B cell (primary cell): ENCODE measurements at regions not wholly inside any gene's neighbourhood (a gene's known extent, or its start where the extent isn't known, plus 50 kb on each side); places are given as distances from the start of the nearest gene placed in this dataset.

Source experiments
- ATAC-seq: fragments of 200-7000 bp; cut with Tn5 transposase; one replicate; pipeline ENCODE4 v1.10.0; 2021; ENCODE audit warnings: low read depth, mild to moderate bottlenecking, moderate number of reproducible peaks, moderate library complexity
- CTCF ChIA-PET: fragments of 350-600 bp; sonication (Branson Sonifier 250); formaldehyde crosslinking; loops from one replicate; lab custom pipeline; 2021; ENCODE audit warnings: antibody characterized with exemption, inconsistent platforms; lab: Charles Lee
- POLR2A ChIA-PET: fragments of 350-600 bp; sonication (Branson Sonifier 250); formaldehyde crosslinking; loops from one replicate; lab custom pipeline; 2021; ENCODE audit warnings: antibody characterized with exemption; lab: Charles Lee
- DNase-seq: peaks from one replicate; pipeline ENCODE4 v3.0.0; 2013
- H2AFZ ChIP-seq: 2 replicates; pipeline ENCODE4 v1.6.1; 2012; ENCODE audit warnings: mild to moderate bottlenecking, low read depth, low read length; ENCODE audit not compliant: insufficient read depth, poor library complexity, severe bottlenecking
- H3K27ac ChIP-seq, 2 donors: 1 replicate in 1 of 2; 2 replicates in 1 of 2; pipeline ENCODE4 v1.5.1; 2012 to 2013; ENCODE audit warnings: low read length in 2 of 2, mild to moderate bottlenecking in 2 of 2, moderate library complexity in 1 of 2
- H3K27me3 ChIP-seq, 4 experiments: fragments of 200-600 bp in 1 of 4; sonication (generic) in 1 of 4; replicated peaks in 1 of 4; 1 replicate in 2 of 4; 2 replicates in 2 of 4; pipeline versions ENCODE4 v1.6.1 to v1.7.0; 2013 to 2016; ENCODE audit warnings: low read length in 3 of 4, mild to moderate bottlenecking in 2 of 4, mixed read lengths in 1 of 4, moderate library complexity in 1 of 4; ENCODE audit not compliant: insufficient read depth in 4 of 4, control insufficient read depth in 3 of 4; ENCODE audit errors: control extremely low read depth in 1 of 4
- H3K36me3 ChIP-seq, 2 experiments: replicated peaks in 1 of 2; 1 replicate in 1 of 2; 2 replicates in 1 of 2; pipeline versions ENCODE4 v1.6.1 to v1.7.1; 2013; ENCODE audit warnings: low read length in 1 of 2; ENCODE audit not compliant: insufficient read depth in 2 of 2, control insufficient read depth in 1 of 2; ENCODE audit errors: control extremely low read depth in 1 of 2, extremely low read depth in 1 of 2
- H3K4me1 ChIP-seq, 2 donors: fragments of 200-600 bp in 1 of 2; sonication (generic) in 1 of 2; 1 replicate in 1 of 2; 2 replicates in 1 of 2; pipeline versions ENCODE4 v1.5.1 to v1.6.1; 2013 to 2017; ENCODE audit warnings: low read length in 2 of 2; ENCODE audit not compliant: control insufficient read depth in 2 of 2, insufficient read depth in 2 of 2
- H3K4me2 ChIP-seq: replicated peaks from 2 replicates; pipeline ENCODE3; 2012; ENCODE audit warnings: mild to moderate bottlenecking, low read depth, low read length; ENCODE audit not compliant: poor library complexity, severe bottlenecking
- H3K4me3 ChIP-seq, 5 experiments: fragments of 200-600 bp in 1 of 5; sonication (generic) in 1 of 5; 1 replicate in 3 of 5; 2 replicates in 2 of 5; pipeline versions ENCODE4 v1.5.1 to v1.7.0; 2011 to 2016; ENCODE audit warnings: low read length in 4 of 5, mild to moderate bottlenecking in 4 of 5, low read depth in 2 of 5, control low read depth in 1 of 5, moderate library complexity in 1 of 5; ENCODE audit not compliant: insufficient read depth in 1 of 5; ENCODE audit errors: control extremely low read depth in 1 of 5, extremely low read depth in 1 of 5
- H3K79me2 ChIP-seq: fragments of 200-600 bp; sonication (generic); one replicate; pipeline ENCODE4 v1.6.0; 2016; ENCODE audit warnings: low read length; ENCODE audit not compliant: control insufficient read depth, insufficient read depth
- H3K9ac ChIP-seq: fragments of 200-600 bp; sonication (generic); 2 replicates; pipeline ENCODE4 v1.6.1; 2017; ENCODE audit warnings: mild to moderate bottlenecking, low read length, moderate library complexity
- H3K9me3 ChIP-seq, 3 donors: one replicate each; pipeline versions ENCODE4 v1.6.1 to v1.7.1; 2013; ENCODE audit warnings: low read length in 2 of 3; ENCODE audit not compliant: control insufficient read depth in 2 of 3, insufficient read depth in 1 of 3; ENCODE audit errors: control extremely low read depth in 1 of 3
- H4K20me1 ChIP-seq: 2 replicates; pipeline ENCODE4 v1.6.0; 2012; ENCODE audit warnings: mild to moderate bottlenecking, low read length; ENCODE audit not compliant: insufficient read depth, control insufficient read depth, poor library complexity, severe bottlenecking
- H3K27ac Mint-ChIP-seq: one replicate; pipeline ENCODE4 v1.8.0; 2021; ENCODE audit warnings: mixed read lengths
- H3K27me3 Mint-ChIP-seq: one replicate; pipeline ENCODE4 v1.8.0; 2021; ENCODE audit warnings: mixed read lengths
- H3K4me1 Mint-ChIP-seq: one replicate; pipeline ENCODE4 v1.8.0; 2021; ENCODE audit warnings: mixed read lengths
- H3K4me3 Mint-ChIP-seq: one replicate; pipeline ENCODE4 v1.8.0; 2021; ENCODE audit warnings: mixed read lengths
- H3K9me3 Mint-ChIP-seq: one replicate; pipeline ENCODE4 v1.8.0; 2022; ENCODE audit warnings: mixed read lengths; ENCODE audit not compliant: insufficient read depth
- EZH2 ChIP-seq: IDR thresholded peaks from 2 replicates; pipeline ENCODE4 v1.6.1; 2012; ENCODE audit warnings: borderline replicate concordance, low read depth, mild to moderate bottlenecking, moderate library complexity, low read length; ENCODE audit not compliant: insufficient read depth, poor library complexity, severe bottlenecking
- WGBS: methylation state at CpG from one replicate; pipeline ENCODE4 v1.1.5; 2013; ENCODE audit warnings: missing lambda C conversion rate; ENCODE audit not compliant: insufficient coverage; 5-methylcytosine and 5-hydroxymethylcytosine counted together
- intact Hi-C: fragments of 100-400 bp; cut with micrococcal nuclease; formaldehyde crosslinking; loops from one replicate; pipeline ENCODE4 v1.10.0; 2022
- TF ChIP-seq, protein P1 (sequence below): fragments of 200-600 bp; IDR thresholded peaks from one replicate; pipeline ENCODE4 v1.8.0; 2022; ENCODE audit warnings: antibody characterized with exemption, mild to moderate bottlenecking

- ATAC-seq: no peak
- Histone ChIP-seq H3K79me2 (no peaks in the 10 kb centered on the region), H4K20me1 (no peaks in the 10 kb centered on the region), H3K9ac (no peak overlapping the region), H3K4me3 (no peak overlapping the region), H3K36me3 (no peaks in the 10 kb centered on the region), H2AFZ (no peak overlapping the region), H3K27me3 (no peaks in the 10 kb centered on the region), H3K9me3 (peaks cover 0 to 8% (median 0%) of the 10 kb centered on the region in 3 donors), H3K27ac (no peak overlapping the region), H3K4me2 (no peak overlapping the region), H3K4me1 (no peaks in the 10 kb centered on the region)
- no peak overlapping the region for H3K27ac Mint-ChIP-seq
- intact Hi-C loops: no loop called here
- H3K27me3 Mint-ChIP-seq: no peaks in the 10 kb centered on the region
- no peaks in the 10 kb centered on the region for H3K9me3 Mint-ChIP-seq
- no peak overlapping the region for H3K4me3 Mint-ChIP-seq
- WGBS: no CpG with 5 or more reads among the region's 2 CpGs
- H3K4me1 Mint-ChIP-seq: no peaks in the 10 kb centered on the region
- DNase-seq: no peak
- ChIA-PET CTCF (no interaction called here), POLR2A (no interaction called here)
- TF ChIP-seq EZH2: no peak
- TF ChIP-seq, protein P1, sequence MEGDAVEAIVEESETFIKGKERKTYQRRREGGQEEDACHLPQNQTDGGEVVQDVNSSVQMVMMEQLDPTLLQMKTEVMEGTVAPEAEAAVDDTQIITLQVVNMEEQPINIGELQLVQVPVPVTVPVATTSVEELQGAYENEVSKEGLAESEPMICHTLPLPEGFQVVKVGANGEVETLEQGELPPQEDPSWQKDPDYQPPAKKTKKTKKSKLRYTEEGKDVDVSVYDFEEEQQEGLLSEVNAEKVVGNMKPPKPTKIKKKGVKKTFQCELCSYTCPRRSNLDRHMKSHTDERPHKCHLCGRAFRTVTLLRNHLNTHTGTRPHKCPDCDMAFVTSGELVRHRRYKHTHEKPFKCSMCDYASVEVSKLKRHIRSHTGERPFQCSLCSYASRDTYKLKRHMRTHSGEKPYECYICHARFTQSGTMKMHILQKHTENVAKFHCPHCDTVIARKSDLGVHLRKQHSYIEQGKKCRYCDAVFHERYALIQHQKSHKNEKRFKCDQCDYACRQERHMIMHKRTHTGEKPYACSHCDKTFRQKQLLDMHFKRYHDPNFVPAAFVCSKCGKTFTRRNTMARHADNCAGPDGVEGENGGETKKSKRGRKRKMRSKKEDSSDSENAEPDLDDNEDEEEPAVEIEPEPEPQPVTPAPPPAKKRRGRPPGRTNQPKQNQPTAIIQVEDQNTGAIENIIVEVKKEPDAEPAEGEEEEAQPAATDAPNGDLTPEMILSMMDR: no peak
Measured at GRCh38 chr12:115257791-115258190, 573.8 kb upstream of the TBX3 start.

DNA sequence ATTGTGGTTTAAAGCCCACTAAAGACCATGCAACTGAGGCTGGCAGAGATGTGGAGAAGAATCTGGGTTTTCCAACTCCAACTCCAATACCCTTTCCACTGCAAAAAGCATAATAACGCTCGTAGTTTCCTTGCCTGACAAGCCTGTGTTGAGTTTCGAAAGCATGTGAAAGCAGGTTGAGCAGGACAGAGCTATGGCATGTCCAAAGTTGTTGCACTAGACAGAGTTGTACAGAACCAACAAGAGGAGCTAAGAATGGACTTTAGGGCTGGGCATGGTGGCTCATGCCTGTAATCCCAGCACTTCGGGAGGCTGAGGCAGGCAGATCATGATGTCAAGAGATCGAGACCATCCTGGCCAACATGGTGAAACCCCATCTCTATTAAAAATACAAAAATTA, 572.0 kb upstream of the TBX3 start:
- POLR2A ChIA-PET: no interaction called here
- Histone ChIP-seq H3K36me3 (no peaks in the 10 kb centered on the region), H3K4me2 (no peak overlapping the region), H3K27ac (no peak overlapping the region), H3K27me3 (no peaks in the 10 kb centered on the region), H3K9me3 (peaks cover 0 to 6% (median 0%) of the 10 kb centered on the region in 3 donors), H3K4me3 (no peak overlapping the region), H3K79me2 (no peaks in the 10 kb centered on the region), H4K20me1 (no peaks in the 10 kb centered on the region), H2AFZ (no peak overlapping the region), H3K9ac (no peak overlapping the region), H3K4me1 (no peaks in the 10 kb centered on the region)
- H3K4me3 Mint-ChIP-seq: no peak overlapping the region
- TF ChIP-seq, protein P1: no peak
- no peak for TF ChIP-seq EZH2
- intact Hi-C loops: no loop called here
- H3K9me3 Mint-ChIP-seq: peaks cover 5% of the 10 kb centered on the region
- WGBS: 100% methylated on average over 3 of the region's 5 CpGs
- no peaks in the 10 kb centered on the region for H3K27me3 Mint-ChIP-seq
- no peak for DNase-seq
- ATAC-seq: no peak
- no peaks in the 10 kb centered on the region for H3K4me1 Mint-ChIP-seq
- H3K27ac Mint-ChIP-seq: no peak overlapping the region
- CTCF ChIA-PET: no interaction called here
